Pulmonary artery endothelial cell (primary cell): ENCODE measurements at regions not wholly inside any gene's neighbourhood (a gene's known extent, or its start where the extent isn't known, plus 50 kb on each side); places are given as distances from the start of the nearest gene placed in this dataset.
"Not testable (repeated sequence)": the region's sequence is repeated elsewhere in the genome, so short reads cannot be mapped to it uniquely, and the experiment has no call there.

Experiments used
- DNase-seq: peaks from one replicate; pipeline ENCODE4 v3.0.0-alpha.2; 2011; ENCODE audit warnings: low read depth, low spot score

- no peak for DNase-seq
These were observed 497.9 kb downstream of the IGSF11 start for GRCh38 chr3:118536764-118537163.

- no peak for DNase-seq
These were observed 497.2 kb downstream of the IGSF11 start for GRCh38 chr3:118537454-118537853.

GRCh38 chr3:118538187-118538586 is 496.5 kb downstream of the IGSF11 start:
- DNase-seq = no peak

- DNase-seq = not testable (repeated sequence)
These were observed 494.7 kb downstream of the IGSF11 start for GRCh38 chr3:118539820-118540447.

- not testable (repeated sequence) for DNase-seq
These were observed 494.2 kb downstream of the IGSF11 start for GRCh38 chr3:118540448-118540821.

GRCh38 chr3:118540826-118541225 is 493.8 kb downstream of the IGSF11 start:
- no peak for DNase-seq

- DNase-seq = no peak
These were observed 492.9 kb downstream of the IGSF11 start for GRCh38 chr3:118541796-118542195.

- DNase-seq = no peak
These were observed 490.8 kb downstream of the IGSF11 start for GRCh38 chr3:118543832-118544231.

GRCh38 chr3:118544458-118544857 is 490.2 kb downstream of the IGSF11 start:
- no peak for DNase-seq

GRCh38 chr3:118548434-118548833 is 486.2 kb downstream of the IGSF11 start:
- no peak for DNase-seq

GRCh38 chr3:118550122-118550521 is 484.5 kb downstream of the IGSF11 start:
- DNase-seq = no peak

- DNase-seq = no peak
These were observed 484.1 kb downstream of the IGSF11 start for GRCh38 chr3:118550556-118550955.

- no peak for DNase-seq
These were observed 480.4 kb downstream of the IGSF11 start for GRCh38 chr3:118554148-118554838.

- no peak for DNase-seq
These were observed 477.7 kb downstream of the IGSF11 start for GRCh38 chr3:118556983-118557382.

GRCh38 chr3:118557513-118557912 is 477.1 kb downstream of the IGSF11 start:
- no peak for DNase-seq

GRCh38 chr3:118559286-118559685 is 475.4 kb downstream of the IGSF11 start:
- DNase-seq = no peak

GRCh38 chr3:118564800-118565199 is 469.8 kb downstream of the IGSF11 start:
- DNase-seq = no peak

GRCh38 chr3:118573912-118574311 is 460.7 kb downstream of the IGSF11 start:
- no peak for DNase-seq

GRCh38 chr3:118577055-118577777 is 457.4 kb downstream of the IGSF11 start:
- DNase-seq = no peak

- DNase-seq = no peak
These were observed 456.1 kb downstream of the IGSF11 start for GRCh38 chr3:118578559-118578958.

GRCh38 chr3:118587037-118587741 is 447.5 kb downstream of the IGSF11 start:
- no peak for DNase-seq

- no peak for DNase-seq
These were observed 446.8 kb downstream of the IGSF11 start for GRCh38 chr3:118587847-118588246.
